ENCODE measurements at regions not wholly inside any gene's neighbourhood (a gene's known extent, or its start where the extent isn't known, plus 50 kb on each side); places are given as distances from the start of the nearest gene placed in this dataset. TPM values are rescaled to one million over a fixed set of nuclear protein-coding genes. Genes with fewer than 3 reads are reported as not detected.

- Histone ChIP-seq H3K36me3 (ENCODE audit: control insufficient read depth in 3 of 3, insufficient read depth in 3 of 3, low read length in 3 of 3) (no peaks in the 10 kb centered on the region), H3K9ac (ENCODE audit: low read depth in 1 of 3, low read length in 3 of 3) (no peak overlapping the region), H3K27ac (ENCODE audit: low read depth, low read length) (no peak overlapping the region), H3K4me1 (ENCODE audit: control insufficient read depth in 3 of 3, insufficient read depth in 3 of 3, low read length in 3 of 3) (no peaks in the 10 kb centered on the region), H3K4me3 (ENCODE audit: low read length in 3 of 3) (no peak overlapping the region), H3K27me3 (ENCODE audit: control insufficient read depth in 3 of 3, insufficient read depth in 3 of 3, low read length in 3 of 3) (no peaks in the 10 kb centered on the region), H3K9me3 (ENCODE audit: control insufficient read depth in 3 of 3, low read length in 3 of 3) (no peaks in the 10 kb centered on the region)
These were observed 52.1 kb upstream of the RGMB start for GRCh38 chr5:98721231-98721928.

DNA sequence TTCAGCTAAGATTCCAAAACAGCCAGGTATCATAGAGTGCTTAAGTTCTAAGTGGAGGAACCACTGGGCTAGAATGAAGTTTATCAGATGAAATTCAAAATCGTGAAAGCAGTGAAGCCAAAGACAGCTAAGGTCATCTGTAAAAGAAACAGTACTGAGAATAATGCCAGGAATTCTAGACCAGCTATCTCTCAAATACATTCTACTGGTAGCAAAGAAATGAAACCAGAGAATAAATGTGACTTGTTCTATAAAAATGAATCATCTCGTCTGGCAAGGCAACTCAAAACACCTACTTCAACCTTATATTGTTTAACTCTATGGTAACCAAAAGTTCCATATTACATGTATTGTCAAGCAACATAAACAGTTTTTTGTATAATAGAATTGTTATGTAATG lies 51.3 kb upstream of the RGMB start:
- Histone ChIP-seq H3K9ac (ENCODE audit: low read depth in 1 of 3, low read length in 3 of 3) (no peak overlapping the region), H3K36me3 (ENCODE audit: control insufficient read depth in 3 of 3, insufficient read depth in 3 of 3, low read length in 3 of 3) (no peaks in the 10 kb centered on the region)

DNA sequence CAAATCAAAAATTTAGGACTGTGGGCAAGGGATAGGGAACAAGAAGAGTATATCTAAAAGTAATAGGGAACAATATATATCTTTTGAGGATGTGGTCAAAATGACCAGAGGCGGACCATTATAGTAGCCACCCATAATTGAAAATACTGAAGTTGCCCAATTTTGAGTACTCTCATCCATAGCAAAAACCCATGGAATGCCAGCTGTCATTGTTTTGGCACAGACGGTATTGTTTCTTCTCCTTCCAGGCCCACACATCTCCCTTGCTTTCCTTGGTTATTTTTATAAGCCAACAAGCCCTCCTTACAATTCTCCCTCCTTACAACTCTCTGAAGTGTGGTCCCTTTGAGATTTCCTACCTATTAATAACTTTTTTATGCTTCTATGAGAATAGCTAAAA lies 50.4 kb upstream of the RGMB start:
- Histone ChIP-seq H3K27me3 (ENCODE audit: control insufficient read depth in 3 of 3, insufficient read depth in 3 of 3, low read length in 3 of 3) (no peaks in the 10 kb centered on the region), H3K4me3 (ENCODE audit: low read length in 3 of 3) (no peak overlapping the region), H3K9me3 (ENCODE audit: control insufficient read depth in 3 of 3, low read length in 3 of 3) (no peaks in the 10 kb centered on the region), H3K27ac (ENCODE audit: low read depth, low read length) (no peak overlapping the region), H3K9ac (ENCODE audit: low read depth in 1 of 3, low read length in 3 of 3) (no peak overlapping the region), H3K4me1 (ENCODE audit: control insufficient read depth in 3 of 3, insufficient read depth in 3 of 3, low read length in 3 of 3) (no peaks in the 10 kb centered on the region), H3K36me3 (ENCODE audit: control insufficient read depth in 3 of 3, insufficient read depth in 3 of 3, low read length in 3 of 3) (no peaks in the 10 kb centered on the region)

More for the DNA sequence above, 51.3 kb upstream of the RGMB start:
- H3K27me3 ChIP-seq (ENCODE audit: control insufficient read depth in 3 of 3, insufficient read depth in 3 of 3, low read length in 3 of 3): no peaks in the 10 kb centered on the region
- H3K9me3 ChIP-seq (ENCODE audit: control insufficient read depth in 3 of 3, low read length in 3 of 3): no peaks in the 10 kb centered on the region
- no peak overlapping the region for H3K4me3 ChIP-seq (ENCODE audit: low read length in 3 of 3)
- no peaks in the 10 kb centered on the region for H3K4me1 ChIP-seq (ENCODE audit: control insufficient read depth in 3 of 3, insufficient read depth in 3 of 3, low read length in 3 of 3)
- no peak overlapping the region for H3K27ac ChIP-seq (ENCODE audit: low read depth, low read length)

Small RNA genes lying in the stretch of these regions (small RNA-seq; reads per million reads assigned to genes)
- gene AC008834.1 (not detected), gene AC074133.1 (not detected), gene MRPS35P2 (not detected)

All from skeletal muscle tissue (tissue), 4 donors.